Naive thymus-derived CD4-positive, alpha-beta T cell (primary cell): ENCODE measurements at regions not wholly inside any gene's neighbourhood (a gene's known extent, or its start where the extent isn't known, plus 50 kb on each side); places are given as distances from the start of the nearest gene placed in this dataset.

ENCODE experiments used
- ATAC-seq: fragments of 150-1000 bp; cut with Tn5 transposase; 2 replicates; pipeline ENCODE4 v1.10.0; 2021; ENCODE audit warnings: mild to moderate bottlenecking, moderate library complexity
- CTCF ChIA-PET: fragments of 350-600 bp; sonication (Branson Sonifier 250); formaldehyde crosslinking; loops from one replicate; lab custom pipeline; 2021; ENCODE audit warnings: antibody characterized with exemption; lab: Charles Lee
- POLR2A ChIA-PET: fragments of 350-600 bp; sonication (Branson Sonifier 250); formaldehyde crosslinking; loops from one replicate; lab custom pipeline; 2021; ENCODE audit warnings: antibody characterized with exemption, inconsistent platforms; lab: Charles Lee
- DNase-seq, 9 donors: peaks; one replicate each; pipeline versions ENCODE4 v3.0.0 to v3.0.0-alpha.2; 2020 to 2022; ENCODE audit warnings: mixed read lengths in 1 of 9
- H3K27ac ChIP-seq: one replicate; pipeline ENCODE4 v1.7.0; 2013; ENCODE audit warnings: mild to moderate bottlenecking, low read depth, low read length, moderate library complexity
- H3K27me3 ChIP-seq, 2 donors: one replicate each; pipeline ENCODE4 v1.7.0; 2013; ENCODE audit warnings: low read length in 2 of 2, mild to moderate bottlenecking in 2 of 2, moderate library complexity in 2 of 2; ENCODE audit not compliant: control insufficient read depth in 2 of 2, insufficient read depth in 2 of 2
- H3K36me3 ChIP-seq, 3 experiments: 1 replicate in 2 of 3; 2 replicates in 1 of 3; pipeline ENCODE4 v1.7.0; 2013; ENCODE audit warnings: low read length in 3 of 3, mild to moderate bottlenecking in 3 of 3, moderate library complexity in 1 of 3; ENCODE audit not compliant: insufficient read depth in 3 of 3, control insufficient read depth in 2 of 3
- H3K4me1 ChIP-seq, 2 donors: one replicate each; pipeline ENCODE4 v1.7.0; 2013; ENCODE audit warnings: low read length in 2 of 2, mild to moderate bottlenecking in 2 of 2, moderate library complexity in 1 of 2; ENCODE audit not compliant: control insufficient read depth in 2 of 2, insufficient read depth in 2 of 2
- H3K4me3 ChIP-seq: 2 replicates; pipeline ENCODE4 v1.7.0; 2013; ENCODE audit warnings: mild to moderate bottlenecking, low read length
- H3K9me3 ChIP-seq, 3 experiments: 1 replicate in 2 of 3; 2 replicates in 1 of 3; pipeline ENCODE4 v1.7.0; 2013; ENCODE audit warnings: low read length in 3 of 3; ENCODE audit not compliant: control insufficient read depth in 2 of 3
- H3K27ac Mint-ChIP-seq, 9 donors: one replicate each; pipeline ENCODE4 v1.8.0; 2020 to 2022; ENCODE audit warnings: mixed read lengths in 9 of 9, mild to moderate bottlenecking in 8 of 9, moderate library complexity in 5 of 9, inconsistent platforms in 2 of 9
- H3K27me3 Mint-ChIP-seq, 5 donors: one replicate each; pipeline ENCODE4 v1.8.0; 2021 to 2022; ENCODE audit warnings: mixed read lengths in 5 of 5, mild to moderate bottlenecking in 1 of 5
- H3K36me3 Mint-ChIP-seq, 5 donors: one replicate each; pipeline ENCODE4 v1.8.0; 2020 to 2022; ENCODE audit warnings: mixed read lengths in 5 of 5, mild to moderate bottlenecking in 3 of 5, inconsistent platforms in 1 of 5
- H3K4me1 Mint-ChIP-seq, 7 donors: one replicate each; pipeline ENCODE4 v1.8.0; 2020 to 2022; ENCODE audit warnings: mixed read lengths in 7 of 7, mild to moderate bottlenecking in 3 of 7, inconsistent platforms in 1 of 7
- H3K4me3 Mint-ChIP-seq, 10 donors: one replicate each; pipeline ENCODE4 v1.8.0; 2020 to 2022; ENCODE audit warnings: mild to moderate bottlenecking in 10 of 10, mixed read lengths in 10 of 10, moderate library complexity in 6 of 10, inconsistent platforms in 2 of 10
- H3K9me3 Mint-ChIP-seq, 11 donors: one replicate each; pipeline ENCODE4 v1.8.0; 2020 to 2022; ENCODE audit warnings: mixed read lengths in 11 of 11, mild to moderate bottlenecking in 4 of 11, inconsistent platforms in 1 of 11, moderate library complexity in 1 of 11
- intact Hi-C, 2 donors: fragments of 100-400 bp; cut with micrococcal nuclease; formaldehyde crosslinking; loops; one replicate each; pipeline ENCODE4 v1.15.1; 2023

- H3K36me3 ChIP-seq = no peaks in the 10 kb centered on the region
- peaks cover 0 to 9% (median 0%) of the 10 kb centered on the region in 7 donors for H3K4me1 Mint-ChIP-seq
- peaks cover 5 to 24% (median 12%) of the 10 kb centered on the region in 5 donors for H3K27me3 Mint-ChIP-seq
- no peaks in the 10 kb centered on the region for H3K9me3 Mint-ChIP-seq
- ATAC-seq = no peak
- no peak overlapping the region for H3K4me3 Mint-ChIP-seq
- ChIA-PET POLR2A (no interaction called here), CTCF (no interaction called here)
- no peaks in the 10 kb centered on the region for H3K36me3 Mint-ChIP-seq
- H3K4me3 ChIP-seq = no peak overlapping the region
- H3K27ac ChIP-seq = no peak overlapping the region
- H3K4me1 ChIP-seq = no peaks in the 10 kb centered on the region
- no peak for DNase-seq
- no peak overlapping the region for H3K27ac Mint-ChIP-seq
- intact Hi-C loops = no loop called here
- no peaks in the 10 kb centered on the region for H3K27me3 ChIP-seq
- no peaks in the 10 kb centered on the region for H3K9me3 ChIP-seq
Observed at GRCh38 chr2:223701761-223702160, 99.6 kb upstream of the SCG2 start.

- Histone ChIP-seq H3K9me3 (no peaks in the 10 kb centered on the region), H3K27ac (no peak overlapping the region), H3K36me3 (no peaks in the 10 kb centered on the region), H3K4me1 (no peaks in the 10 kb centered on the region), H3K27me3 (no peaks in the 10 kb centered on the region), H3K4me3 (no peak overlapping the region)
- intact Hi-C loops = no loop called here
- Mint-ChIP-seq H3K27me3 (peaks cover 3 to 32% (median 14%) of the 10 kb centered on the region in 5 donors), H3K4me1 (peaks cover 0 to 9% (median 0%) of the 10 kb centered on the region in 7 donors), H3K27ac (no peak overlapping the region), H3K9me3 (no peaks in the 10 kb centered on the region), H3K36me3 (no peaks in the 10 kb centered on the region), H3K4me3 (no peak overlapping the region)
- ATAC-seq (no peak), DNase-seq (no peak)
- CTCF ChIA-PET = no interaction called here
- POLR2A ChIA-PET = no interaction called here
Observed at GRCh38 chr2:223700221-223700620, 98.1 kb upstream of the SCG2 start.

- Mint-ChIP-seq H3K27ac (no peak overlapping the region), H3K4me1 (peaks cover 0 to 9% (median 0%) of the 10 kb centered on the region in 7 donors), H3K4me3 (no peak overlapping the region), H3K36me3 (no peaks in the 10 kb centered on the region), H3K9me3 (no peaks in the 10 kb centered on the region), H3K27me3 (peaks cover 4 to 16% (median 9%) of the 10 kb centered on the region in 5 donors)
- no peaks in the 10 kb centered on the region for H3K9me3 ChIP-seq
- CTCF ChIA-PET = no interaction called here
- no peaks in the 10 kb centered on the region for H3K4me1 ChIP-seq
- ATAC-seq (no peak), DNase-seq (no peak)
- no peaks in the 10 kb centered on the region for H3K27me3 ChIP-seq
- no peak overlapping the region for H3K27ac ChIP-seq
- no peaks in the 10 kb centered on the region for H3K36me3 ChIP-seq
- H3K4me3 ChIP-seq = no peak overlapping the region
- intact Hi-C loops = loop anchor here in 1 of 2 donors (2.0 kb wide), 1 partner anchor 63 kb away; no protein-coding TSS in a partner anchor
- POLR2A ChIA-PET = no interaction called here
Observed at GRCh38 chr2:223697892-223698645, 95.9 kb upstream of the SCG2 start.

- no peaks in the 10 kb centered on the region for H3K36me3 Mint-ChIP-seq
- H3K4me3 Mint-ChIP-seq = no peak overlapping the region
- peaks cover 4 to 16% (median 10%) of the 10 kb centered on the region in 5 donors for H3K27me3 Mint-ChIP-seq
- DNase-seq = no peak
- Histone ChIP-seq H3K4me3 (no peak overlapping the region), H3K9me3 (no peaks in the 10 kb centered on the region), H3K27ac (no peak overlapping the region), H3K4me1 (no peaks in the 10 kb centered on the region), H3K36me3 (no peaks in the 10 kb centered on the region), H3K27me3 (no peaks in the 10 kb centered on the region)
- no peaks in the 10 kb centered on the region for H3K9me3 Mint-ChIP-seq
- ATAC-seq = no peak
- ChIA-PET POLR2A (no interaction called here), CTCF (no interaction called here)
- H3K4me1 Mint-ChIP-seq = peaks cover 0 to 9% (median 0%) of the 10 kb centered on the region in 7 donors
- intact Hi-C loops = no loop called here
- H3K27ac Mint-ChIP-seq = no peak overlapping the region
Observed at GRCh38 chr2:223697316-223697891, 95.2 kb upstream of the SCG2 start.

- intact Hi-C loops = no loop called here
- no peak overlapping the region for H3K4me3 Mint-ChIP-seq
- ATAC-seq = no peak
- H3K27me3 Mint-ChIP-seq = peaks cover 11 to 23% (median 17%) of the 10 kb centered on the region in 5 donors
- ChIA-PET CTCF (no interaction called here), POLR2A (no interaction called here)
- no peaks in the 10 kb centered on the region for H3K9me3 ChIP-seq
- no peak overlapping the region for H3K4me3 ChIP-seq
- peaks cover 0 to 9% (median 0%) of the 10 kb centered on the region in 7 donors for H3K4me1 Mint-ChIP-seq
- H3K36me3 ChIP-seq = no peaks in the 10 kb centered on the region
- no peaks in the 10 kb centered on the region for H3K27me3 ChIP-seq
- no peaks in the 10 kb centered on the region for H3K36me3 Mint-ChIP-seq
- no peaks in the 10 kb centered on the region for H3K4me1 ChIP-seq
- DNase-seq = no peak
- no peak overlapping the region for H3K27ac ChIP-seq
- no peaks in the 10 kb centered on the region for H3K9me3 Mint-ChIP-seq
- H3K27ac Mint-ChIP-seq = no peak overlapping the region
Observed at GRCh38 chr2:223696719-223697118, 94.6 kb upstream of the SCG2 start.

GRCh38 chr2:223692191-223692947, 90.2 kb upstream of the SCG2 start:
- CTCF ChIA-PET = no interaction called here
- POLR2A ChIA-PET = no interaction called here

More at GRCh38 chr2:223692191-223692947, 90.2 kb upstream of the SCG2 start:
- Histone ChIP-seq H3K4me3 (no peak overlapping the region), H3K9me3 (no peaks in the 10 kb centered on the region), H3K27ac (no peak overlapping the region), H3K27me3 (no peaks in the 10 kb centered on the region), H3K4me1 (no peaks in the 10 kb centered on the region), H3K36me3 (no peaks in the 10 kb centered on the region)
- H3K9me3 Mint-ChIP-seq = peaks cover 0 to 3% (median 0%) of the 10 kb centered on the region in 11 donors
- no peak for DNase-seq
- H3K36me3 Mint-ChIP-seq = no peaks in the 10 kb centered on the region
- peaks cover 16 to 21% (median 20%) of the 10 kb centered on the region in 5 donors for H3K27me3 Mint-ChIP-seq
- no peaks in the 10 kb centered on the region for H3K4me1 Mint-ChIP-seq
- no peak overlapping the region for H3K27ac Mint-ChIP-seq
- intact Hi-C loops = no loop called here
- H3K4me3 Mint-ChIP-seq = no peak overlapping the region
- ATAC-seq = no peak
